Effector memory CD8-positive, alpha-beta T cell (primary cell): ENCODE measurements at regions not wholly inside any gene's neighbourhood (a gene's known extent, or its start where the extent isn't known, plus 50 kb on each side); places are given as distances from the start of the nearest gene placed in this dataset.

Experiments used
- ATAC-seq: fragments of 150-1000 bp; cut with Tn5 transposase; replicated peaks from 2 replicates; pipeline ENCODE4 v1.10.0; 2021; ENCODE audit warnings: mild to moderate bottlenecking, moderate library complexity
- DNase-seq, 3 experiments: peaks; one replicate each; pipeline ENCODE4 v3.0.0; 2021
- H3K27ac Mint-ChIP-seq, 2 donors: one replicate each; pipeline ENCODE4 v1.8.0; 2022; ENCODE audit warnings: mild to moderate bottlenecking in 2 of 2, mixed read lengths in 2 of 2, moderate library complexity in 2 of 2
- H3K27me3 Mint-ChIP-seq, 2 donors: one replicate each; pipeline ENCODE4 v1.8.0; 2022; ENCODE audit warnings: mixed read lengths in 2 of 2
- H3K36me3 Mint-ChIP-seq: one replicate; pipeline ENCODE4 v1.8.0; 2022; ENCODE audit warnings: mild to moderate bottlenecking, moderate library complexity, mixed read lengths; ENCODE audit not compliant: insufficient read depth
- H3K4me1 Mint-ChIP-seq, 2 donors: one replicate each; pipeline ENCODE4 v1.8.0; 2022; ENCODE audit warnings: low read depth in 2 of 2, mixed read lengths in 2 of 2
- H3K4me3 Mint-ChIP-seq, 2 donors: one replicate each; pipeline ENCODE4 v1.8.0; 2022; ENCODE audit warnings: mild to moderate bottlenecking in 2 of 2, mixed read lengths in 2 of 2, moderate library complexity in 2 of 2
- H3K9me3 Mint-ChIP-seq, 2 donors: one replicate each; pipeline ENCODE4 v1.8.0; 2022; ENCODE audit warnings: mixed read lengths in 2 of 2

DNA sequence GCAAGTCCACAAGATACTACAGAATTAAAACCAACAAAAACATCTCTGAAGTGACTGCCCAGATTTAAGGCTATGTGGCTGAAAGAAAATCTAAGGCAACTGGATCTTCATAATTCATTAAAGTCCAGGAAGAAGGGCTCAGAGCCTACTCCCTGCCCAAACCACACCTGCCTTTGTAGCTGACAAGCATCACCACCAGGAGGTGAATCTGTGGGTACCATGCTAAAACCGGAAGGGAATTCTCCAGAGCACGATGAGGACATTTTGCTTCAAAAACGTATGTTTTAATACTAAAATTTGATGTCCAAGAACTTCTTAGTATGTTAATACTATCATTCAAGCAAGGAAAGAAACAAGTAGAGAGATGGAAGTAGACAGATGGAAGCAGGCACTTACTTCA, 495.9 kb upstream of the NECTIN3 start:
- no peaks in the 10 kb centered on the region for H3K9me3 Mint-ChIP-seq
- no peak overlapping the region for H3K4me3 Mint-ChIP-seq
- no peaks in the 10 kb centered on the region for H3K27me3 Mint-ChIP-seq
- H3K36me3 Mint-ChIP-seq = peaks cover 3% of the 10 kb centered on the region
- peaks cover 3 to 5% of the 10 kb centered on the region in 2 donors for H3K4me1 Mint-ChIP-seq
- ATAC-seq = no peak
- DNase-seq = no peak
- H3K27ac Mint-ChIP-seq = no peak overlapping the region

DNA sequence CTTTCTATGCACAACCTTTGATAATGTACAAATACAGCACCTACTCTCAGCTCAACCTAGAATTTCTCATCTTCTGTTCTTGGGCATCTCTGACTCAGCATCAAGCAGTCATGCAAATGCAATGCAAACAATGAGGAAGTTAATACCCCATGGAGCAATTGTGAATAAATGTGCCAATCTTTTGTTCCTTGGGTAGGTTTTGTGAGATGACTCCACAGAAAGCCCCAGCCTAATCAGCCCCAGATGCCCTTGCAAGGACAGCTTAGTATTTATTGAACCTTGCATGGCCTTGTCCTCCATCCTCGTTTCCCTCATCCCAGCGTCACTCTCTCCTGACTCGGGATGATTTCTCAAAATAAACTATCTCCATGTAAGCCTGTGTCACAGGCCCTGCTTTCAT, 494.7 kb upstream of the NECTIN3 start:
- H3K4me1 Mint-ChIP-seq = peaks cover 3 to 5% of the 10 kb centered on the region in 2 donors
- ATAC-seq (no peak), DNase-seq (no peak)
- H3K27ac Mint-ChIP-seq = no peak overlapping the region
- no peaks in the 10 kb centered on the region for H3K9me3 Mint-ChIP-seq
- no peaks in the 10 kb centered on the region for H3K27me3 Mint-ChIP-seq
- H3K36me3 Mint-ChIP-seq = peaks cover 3% of the 10 kb centered on the region
- no peak overlapping the region for H3K4me3 Mint-ChIP-seq

DNA sequence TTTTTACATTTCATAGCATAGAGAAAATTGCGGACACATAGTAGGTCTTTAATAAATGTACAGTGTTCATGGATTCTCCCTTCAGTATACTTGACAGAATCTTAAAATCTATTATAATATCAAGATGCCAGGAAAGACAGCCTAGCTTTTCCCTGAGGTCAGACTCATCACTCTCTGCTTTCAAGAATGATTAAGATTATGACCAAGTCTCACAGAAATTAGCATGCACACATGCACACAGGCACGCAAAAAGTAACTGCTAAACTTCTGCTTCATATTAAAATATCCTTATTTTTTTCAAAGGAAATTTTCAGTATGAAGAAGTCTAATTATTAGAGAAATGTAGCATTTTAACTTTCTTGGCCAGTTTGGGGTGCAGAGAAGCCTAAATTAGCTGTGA, 493.8 kb upstream of the NECTIN3 start:
- peaks cover 3 to 5% of the 10 kb centered on the region in 2 donors for H3K4me1 Mint-ChIP-seq
- peaks cover 3% of the 10 kb centered on the region for H3K36me3 Mint-ChIP-seq
- no peaks in the 10 kb centered on the region for H3K27me3 Mint-ChIP-seq
- ATAC-seq (no peak), DNase-seq (no peak)
- no peak overlapping the region for H3K27ac Mint-ChIP-seq
- no peaks in the 10 kb centered on the region for H3K9me3 Mint-ChIP-seq
- no peak overlapping the region for H3K4me3 Mint-ChIP-seq

DNA sequence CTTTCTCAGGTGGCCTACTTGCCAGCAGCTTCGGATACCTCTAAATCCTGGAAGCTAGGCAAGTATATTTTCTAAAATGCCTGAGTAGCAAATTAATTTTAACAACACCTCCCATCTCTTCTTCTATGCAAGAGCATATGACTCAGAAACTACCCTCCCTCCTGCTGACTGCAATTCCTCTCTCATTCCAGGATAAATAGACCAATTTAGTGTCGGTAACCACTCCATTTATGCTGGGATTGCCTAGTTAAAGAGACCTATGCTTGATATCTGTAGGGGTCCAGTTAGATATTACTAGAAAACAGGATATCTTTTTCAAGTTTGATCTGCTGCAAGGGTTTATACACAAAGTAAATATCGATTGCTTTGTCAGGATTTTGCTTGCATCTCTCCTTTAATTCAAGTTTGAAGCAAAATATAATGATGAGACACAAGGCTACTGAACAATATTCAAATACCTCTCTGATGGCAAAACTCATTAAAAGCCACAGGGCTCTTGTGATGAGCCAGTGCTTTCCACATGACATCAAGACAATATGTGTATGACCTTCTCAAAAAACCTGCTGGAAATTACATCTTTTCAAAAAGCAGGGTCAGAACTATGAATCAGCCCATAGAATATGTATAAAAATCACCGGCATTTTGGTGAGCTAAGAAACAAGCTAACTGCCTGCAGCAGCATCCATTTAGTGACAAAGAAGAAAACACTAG, 491.6 kb upstream of the NECTIN3 start:
- H3K4me1 Mint-ChIP-seq = peaks cover 3 to 5% of the 10 kb centered on the region in 2 donors
- no peak for ATAC-seq
- H3K27ac Mint-ChIP-seq = no peak overlapping the region
- no peaks in the 10 kb centered on the region for H3K9me3 Mint-ChIP-seq
- DNase-seq = no peak
- H3K36me3 Mint-ChIP-seq = no peaks in the 10 kb centered on the region
- H3K27me3 Mint-ChIP-seq = no peaks in the 10 kb centered on the region
- no peak overlapping the region for H3K4me3 Mint-ChIP-seq

DNA sequence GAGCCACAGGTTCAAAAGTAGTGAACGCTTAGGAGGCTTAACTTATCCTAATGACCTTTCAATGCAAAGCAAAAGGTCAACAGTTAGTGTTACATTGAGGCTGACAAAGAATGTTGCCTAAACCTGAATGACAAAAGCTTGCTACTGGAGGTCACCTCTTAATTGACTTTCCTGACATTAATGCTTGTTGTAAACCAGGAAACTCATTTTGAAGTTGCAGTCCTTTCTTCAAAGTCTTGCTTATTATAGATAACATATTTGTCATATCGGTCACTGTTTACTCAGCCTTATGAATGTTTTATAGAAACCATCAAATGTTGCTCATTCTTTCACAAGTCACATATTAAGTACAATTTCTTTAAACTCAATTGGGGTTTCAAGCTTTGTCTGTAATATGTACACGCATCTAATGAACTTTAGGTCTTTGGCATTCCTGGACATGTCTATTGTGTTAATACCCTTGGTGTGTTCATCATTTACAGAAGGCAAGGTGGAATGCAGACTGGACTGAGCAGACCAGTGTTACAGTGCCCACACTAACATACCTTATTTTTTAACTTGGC, 488.2 kb upstream of the NECTIN3 start:
- peaks cover 0 to 5% of the 10 kb centered on the region in 2 donors for H3K27me3 Mint-ChIP-seq
- H3K4me1 Mint-ChIP-seq = peaks cover 3 to 5% of the 10 kb centered on the region in 2 donors
- ATAC-seq = no peak
- no peak overlapping the region for H3K27ac Mint-ChIP-seq
- no peaks in the 10 kb centered on the region for H3K36me3 Mint-ChIP-seq
- no peak for DNase-seq
- H3K9me3 Mint-ChIP-seq = no peaks in the 10 kb centered on the region
- no peak overlapping the region for H3K4me3 Mint-ChIP-seq

DNA sequence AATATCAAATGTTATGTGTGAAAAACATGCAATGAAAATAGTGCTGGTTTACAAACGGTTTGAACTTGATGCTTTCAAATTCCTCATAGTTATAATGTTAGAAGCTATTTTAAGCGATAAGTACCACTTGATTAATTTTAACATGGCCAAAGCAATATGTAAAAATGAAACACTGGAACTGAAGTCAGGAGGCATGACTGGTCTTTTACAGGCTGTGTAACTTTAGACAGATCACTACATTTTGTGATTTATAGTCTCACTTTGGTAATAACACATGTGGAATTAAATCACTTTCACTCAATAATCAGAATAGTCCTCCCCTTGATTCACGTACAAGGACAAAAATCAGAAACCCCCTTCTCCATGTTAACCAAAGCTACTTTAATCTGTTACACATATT, 482.7 kb upstream of the NECTIN3 start:
- Mint-ChIP-seq H3K4me3 (no peak overlapping the region), H3K27me3 (peaks cover 0 to 5% of the 10 kb centered on the region in 2 donors), H3K9me3 (peaks cover 5 to 11% of the 10 kb centered on the region in 2 donors), H3K27ac (no peak overlapping the region), H3K4me1 (no peaks in the 10 kb centered on the region), H3K36me3 (no peaks in the 10 kb centered on the region)
- no peak for ATAC-seq
- no peak for DNase-seq

DNA sequence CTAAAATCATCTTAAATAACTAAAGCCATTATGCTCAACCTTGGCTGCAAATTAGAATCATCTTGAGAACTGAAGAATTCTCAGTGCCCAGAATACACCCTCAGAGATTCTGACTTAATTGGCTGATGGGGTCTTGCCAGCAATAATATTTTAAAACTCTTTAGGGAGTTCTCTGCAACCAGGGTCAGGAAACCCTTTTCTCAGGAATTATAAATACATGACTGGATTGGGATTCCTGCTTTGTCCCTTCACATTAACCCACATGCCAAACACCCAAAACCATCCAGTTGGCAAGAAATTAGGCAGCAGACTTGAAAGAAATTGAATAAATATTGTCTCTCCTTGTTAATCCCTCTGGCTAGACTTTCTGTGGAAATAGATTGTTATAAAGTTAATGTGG, 482.3 kb upstream of the NECTIN3 start:
- DNase-seq (no peak), ATAC-seq (no peak)
- Mint-ChIP-seq H3K4me3 (no peak overlapping the region), H3K27ac (no peak overlapping the region), H3K36me3 (no peaks in the 10 kb centered on the region), H3K9me3 (peaks cover 5 to 15% of the 10 kb centered on the region in 2 donors), H3K27me3 (peaks cover 0 to 5% of the 10 kb centered on the region in 2 donors), H3K4me1 (no peaks in the 10 kb centered on the region)

DNA sequence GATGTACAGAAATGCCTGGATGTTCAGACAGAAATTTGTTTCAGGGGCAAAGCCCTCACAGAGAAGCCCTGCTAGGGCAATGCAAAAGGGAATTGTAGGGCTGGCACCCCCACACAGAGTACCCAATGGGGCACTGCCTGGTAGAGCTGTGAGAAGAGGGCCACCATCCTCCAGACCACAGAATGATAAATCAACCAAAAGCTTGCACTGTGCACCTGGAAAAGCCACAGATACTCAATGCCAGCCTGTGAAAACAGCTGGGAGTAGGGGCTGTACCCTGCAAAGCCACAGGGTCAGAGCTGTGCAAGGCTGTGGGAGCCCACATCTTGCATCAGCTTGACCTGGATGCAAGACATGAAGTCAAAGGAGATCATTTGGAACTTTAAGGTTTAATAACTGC, 477.9 kb upstream of the NECTIN3 start:
- DNase-seq = no peak
- no peak for ATAC-seq
- Mint-ChIP-seq H3K27me3 (no peaks in the 10 kb centered on the region), H3K36me3 (no peaks in the 10 kb centered on the region), H3K27ac (no peak overlapping the region), H3K4me1 (no peaks in the 10 kb centered on the region), H3K9me3 (peaks cover 10 to 27% of the 10 kb centered on the region in 2 donors), H3K4me3 (no peak overlapping the region)

DNA sequence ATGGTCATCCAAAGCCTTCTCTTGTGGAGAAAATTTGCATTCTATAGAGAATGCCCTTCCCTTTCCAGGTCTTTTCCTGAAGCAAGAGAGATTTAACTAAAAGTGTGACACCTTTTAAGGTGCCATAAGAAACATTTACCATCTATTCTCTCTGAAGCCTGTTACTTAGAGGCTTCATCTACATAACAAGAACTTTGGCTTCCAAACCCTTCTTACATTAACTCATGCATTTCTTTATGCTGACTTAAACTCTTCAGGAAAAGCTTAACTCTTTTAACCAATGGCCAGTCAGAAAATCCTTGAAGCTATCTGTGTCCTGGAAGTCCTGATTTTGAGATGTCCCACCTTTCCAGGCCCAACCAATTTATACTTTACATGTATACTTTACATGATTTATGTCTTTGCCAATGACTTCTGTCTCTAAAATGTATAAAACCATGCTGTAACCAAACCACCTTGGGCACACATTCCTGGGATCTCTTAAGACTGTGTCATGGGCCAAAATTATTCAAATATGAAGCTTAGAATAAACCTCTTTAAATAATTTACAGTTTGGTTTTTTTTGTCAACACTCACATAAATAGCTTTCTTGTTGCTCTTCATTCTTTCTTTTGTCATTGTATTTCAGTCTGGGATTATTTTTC, 472.6 kb upstream of the NECTIN3 start:
- no peak overlapping the region for H3K4me3 Mint-ChIP-seq
- H3K27ac Mint-ChIP-seq = no peak overlapping the region
- H3K9me3 Mint-ChIP-seq = peaks cover 4 to 16% of the 10 kb centered on the region in 2 donors
- H3K4me1 Mint-ChIP-seq = no peaks in the 10 kb centered on the region
- no peaks in the 10 kb centered on the region for H3K36me3 Mint-ChIP-seq
- no peak for ATAC-seq
- H3K27me3 Mint-ChIP-seq = no peaks in the 10 kb centered on the region
- no peak for DNase-seq

DNA sequence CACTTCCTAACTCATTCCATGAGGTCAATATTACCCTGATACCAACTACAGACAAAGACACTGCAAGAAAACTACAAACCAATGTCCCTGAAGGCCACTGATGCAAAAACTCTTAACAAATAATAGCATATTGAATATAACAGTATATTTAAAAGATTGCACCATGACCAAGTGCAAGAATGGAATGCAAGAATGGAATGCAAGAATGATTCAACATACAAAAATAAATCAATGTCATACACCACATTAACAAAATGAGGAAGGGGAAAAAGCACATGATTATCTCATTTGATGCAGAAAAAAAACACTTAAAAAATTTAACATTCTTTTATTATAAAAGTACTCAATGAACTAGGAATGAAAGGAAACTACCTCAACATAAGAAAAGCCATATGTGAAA, 463.1 kb upstream of the NECTIN3 start:
- ATAC-seq = no peak
- DNase-seq = no peak
- Mint-ChIP-seq H3K27ac (no peak overlapping the region), H3K9me3 (no peaks in the 10 kb centered on the region), H3K27me3 (peaks cover 4 to 5% of the 10 kb centered on the region in 2 donors), H3K4me1 (no peaks in the 10 kb centered on the region), H3K36me3 (no peaks in the 10 kb centered on the region), H3K4me3 (no peak overlapping the region)

DNA sequence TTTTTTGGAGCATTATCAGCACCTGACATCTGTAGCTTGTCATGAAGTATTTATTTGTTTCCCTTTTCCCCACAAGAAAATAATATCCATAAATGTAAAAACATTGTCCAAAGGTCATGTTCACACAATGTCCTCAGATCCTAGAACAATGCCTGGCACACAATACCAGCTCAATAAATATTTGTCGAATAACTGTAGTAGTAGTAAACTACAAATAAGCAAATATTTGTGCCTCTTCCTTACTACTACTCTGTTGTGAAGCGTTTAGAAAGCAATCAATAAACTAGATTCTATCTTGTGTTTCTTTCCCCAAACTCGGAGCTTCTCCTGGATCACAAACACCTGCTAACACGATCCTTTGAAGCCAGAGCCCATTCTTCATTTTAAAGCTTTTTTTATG, 459.6 kb upstream of the NECTIN3 start:
- Mint-ChIP-seq H3K27ac (no peak overlapping the region), H3K4me3 (no peak overlapping the region), H3K27me3 (peaks cover 9% of the 10 kb centered on the region in 2 donors), H3K9me3 (no peaks in the 10 kb centered on the region), H3K36me3 (no peaks in the 10 kb centered on the region), H3K4me1 (no peaks in the 10 kb centered on the region)
- ATAC-seq (no peak), DNase-seq (no peak)

DNA sequence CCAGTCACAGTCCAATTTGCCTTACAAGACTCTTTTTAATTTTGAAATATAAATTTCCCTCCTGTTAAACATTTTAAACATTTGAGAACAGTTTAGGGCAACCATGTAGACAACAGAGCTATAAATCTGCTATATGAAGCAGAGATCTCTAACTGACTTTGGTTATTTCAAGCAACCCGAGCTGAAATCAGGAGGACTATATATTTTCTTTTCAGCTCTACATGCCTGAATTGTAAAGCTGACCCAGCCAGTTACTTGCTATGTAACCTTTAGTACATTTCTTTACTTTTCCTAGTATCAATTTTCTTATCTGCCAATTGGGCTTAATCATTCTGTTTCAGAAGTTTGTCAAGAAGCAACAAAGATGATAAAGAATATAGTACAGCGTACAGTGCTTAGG, 457.4 kb upstream of the NECTIN3 start:
- no peaks in the 10 kb centered on the region for H3K9me3 Mint-ChIP-seq
- H3K27ac Mint-ChIP-seq = no peak overlapping the region
- H3K36me3 Mint-ChIP-seq = no peaks in the 10 kb centered on the region
- no peaks in the 10 kb centered on the region for H3K4me1 Mint-ChIP-seq
- peaks cover 5 to 9% of the 10 kb centered on the region in 2 donors for H3K27me3 Mint-ChIP-seq
- DNase-seq = no peak
- ATAC-seq = no peak
- no peak overlapping the region for H3K4me3 Mint-ChIP-seq

DNA sequence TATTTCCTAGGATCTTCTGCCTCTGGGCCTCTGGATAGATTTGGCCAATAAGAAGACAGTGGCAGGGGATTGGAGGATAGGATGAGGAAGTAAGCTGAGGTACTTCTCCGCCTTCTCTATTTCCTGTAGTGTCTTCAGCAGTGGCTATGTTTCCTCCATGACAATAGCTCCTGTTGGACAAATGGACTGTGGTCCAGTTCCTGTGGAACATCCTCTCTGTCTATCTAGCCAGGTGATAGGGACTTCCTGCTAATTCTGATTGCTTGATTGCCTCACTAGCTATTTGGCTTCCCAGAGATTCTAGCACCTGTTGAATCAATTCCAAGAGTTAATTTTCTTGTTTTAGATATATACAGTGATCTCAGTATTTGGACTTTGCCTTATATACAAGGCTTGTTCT, 456.2 kb upstream of the NECTIN3 start:
- no peaks in the 10 kb centered on the region for H3K9me3 Mint-ChIP-seq
- H3K27me3 Mint-ChIP-seq = peaks cover 5 to 9% of the 10 kb centered on the region in 2 donors
- no peaks in the 10 kb centered on the region for H3K36me3 Mint-ChIP-seq
- no peak for ATAC-seq
- H3K27ac Mint-ChIP-seq = no peak overlapping the region
- H3K4me3 Mint-ChIP-seq = no peak overlapping the region
- no peak for DNase-seq
- no peaks in the 10 kb centered on the region for H3K4me1 Mint-ChIP-seq
